A549 (cell line): ENCODE measurements at regions not wholly inside any gene's neighbourhood (a gene's known extent, or its start where the extent isn't known, plus 50 kb on each side); places are given as distances from the start of the nearest gene placed in this dataset.

ENCODE experiments used
- CEBPB ChIP-seq, 2 experiments: fragments of >200 bp in 1 of 2; sonication (Bioruptor Twin) in 1 of 2; formaldehyde crosslinking in 1 of 2; IDR thresholded peaks; 2 replicates each; pipeline ENCODE4 v1.6.1; 2012 to 2016
- CHD2 ChIP-seq: fragments of 150-350 bp; IDR thresholded peaks from 2 replicates; pipeline ENCODE4 v1.6.1; 2014; ENCODE audit warnings: low read length; ENCODE audit not compliant: partially characterized antibody
- KDM1A ChIP-seq: fragments of 200-600 bp; sonication (generic); IDR thresholded peaks from 2 replicates; pipeline ENCODE4 v1.6.1; 2016; ENCODE audit warnings: low read depth, mild to moderate bottlenecking
- POLR2A ChIP-seq: IDR thresholded peaks from 2 replicates; pipeline ENCODE4 v1.6.1; 2012; ENCODE audit warnings: mild to moderate bottlenecking, low read length
- RAD21 ChIP-seq, 2 experiments: fragments of >200 bp in 1 of 2; sonication (Bioruptor Twin) in 1 of 2; formaldehyde crosslinking in 1 of 2; IDR thresholded peaks in 1 of 2; conservative IDR thresholded peaks in 1 of 2; 2 replicates in 1 of 2; 3 replicates in 1 of 2; pipeline ENCODE4 v1.6.1; 2012 to 2018; ENCODE audit warnings: inconsistent platforms in 1 of 2
- RFX5 ChIP-seq: fragments of 450-650 bp; IDR thresholded peaks from 2 replicates; pipeline ENCODE4 v1.7.1; 2014; ENCODE audit warnings: antibody characterized with exemption, mild to moderate bottlenecking, moderate library complexity
- TF ChIP-seq, protein P1 (sequence below): fragments of >200 bp; sonication (Bioruptor Twin); formaldehyde crosslinking; IDR thresholded peaks from 3 replicates; pipeline ENCODE4 v1.5.1; 2016

DNA sequence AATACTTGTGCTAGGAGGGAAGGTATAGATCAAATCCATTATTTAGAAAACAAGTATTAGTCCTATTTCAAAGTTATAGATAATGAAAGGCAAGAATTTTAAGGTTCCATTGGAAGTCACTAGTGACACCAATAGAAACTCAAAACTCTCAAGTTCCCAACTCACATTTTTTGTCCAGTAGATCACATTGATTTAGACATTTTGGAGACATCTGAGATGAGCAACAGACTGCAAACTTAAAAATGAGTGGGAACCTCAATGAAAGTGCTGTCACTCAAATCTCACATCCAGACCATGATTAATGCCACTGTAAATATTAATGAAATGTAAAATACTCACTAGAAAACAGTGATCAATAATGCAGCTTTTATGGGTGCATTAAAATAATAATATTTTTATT is 405.0 kb downstream of the ENC1 start:
- no peak for TF ChIP-seq POLR2A
- TF ChIP-seq, protein P1, sequence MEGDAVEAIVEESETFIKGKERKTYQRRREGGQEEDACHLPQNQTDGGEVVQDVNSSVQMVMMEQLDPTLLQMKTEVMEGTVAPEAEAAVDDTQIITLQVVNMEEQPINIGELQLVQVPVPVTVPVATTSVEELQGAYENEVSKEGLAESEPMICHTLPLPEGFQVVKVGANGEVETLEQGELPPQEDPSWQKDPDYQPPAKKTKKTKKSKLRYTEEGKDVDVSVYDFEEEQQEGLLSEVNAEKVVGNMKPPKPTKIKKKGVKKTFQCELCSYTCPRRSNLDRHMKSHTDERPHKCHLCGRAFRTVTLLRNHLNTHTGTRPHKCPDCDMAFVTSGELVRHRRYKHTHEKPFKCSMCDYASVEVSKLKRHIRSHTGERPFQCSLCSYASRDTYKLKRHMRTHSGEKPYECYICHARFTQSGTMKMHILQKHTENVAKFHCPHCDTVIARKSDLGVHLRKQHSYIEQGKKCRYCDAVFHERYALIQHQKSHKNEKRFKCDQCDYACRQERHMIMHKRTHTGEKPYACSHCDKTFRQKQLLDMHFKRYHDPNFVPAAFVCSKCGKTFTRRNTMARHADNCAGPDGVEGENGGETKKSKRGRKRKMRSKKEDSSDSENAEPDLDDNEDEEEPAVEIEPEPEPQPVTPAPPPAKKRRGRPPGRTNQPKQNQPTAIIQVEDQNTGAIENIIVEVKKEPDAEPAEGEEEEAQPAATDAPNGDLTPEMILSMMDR, result no peak
- TF ChIP-seq CEBPB (IDR thresholded peaks at IDR 0.05), result no peak
- no peak for TF ChIP-seq CHD2
- TF ChIP-seq KDM1A, result no peak
- no peak for TF ChIP-seq RAD21 (conservative IDR thresholded peaks at IDR 0.05 in 1 of 2, IDR thresholded peaks at IDR 0.05 in 1 of 2)
- TF ChIP-seq RFX5, result no peak
